ENCODE measurements at regions not wholly inside any gene's neighbourhood (a gene's known extent, or its start where the extent isn't known, plus 50 kb on each side); places are given as distances from the start of the nearest gene placed in this dataset.

DNA sequence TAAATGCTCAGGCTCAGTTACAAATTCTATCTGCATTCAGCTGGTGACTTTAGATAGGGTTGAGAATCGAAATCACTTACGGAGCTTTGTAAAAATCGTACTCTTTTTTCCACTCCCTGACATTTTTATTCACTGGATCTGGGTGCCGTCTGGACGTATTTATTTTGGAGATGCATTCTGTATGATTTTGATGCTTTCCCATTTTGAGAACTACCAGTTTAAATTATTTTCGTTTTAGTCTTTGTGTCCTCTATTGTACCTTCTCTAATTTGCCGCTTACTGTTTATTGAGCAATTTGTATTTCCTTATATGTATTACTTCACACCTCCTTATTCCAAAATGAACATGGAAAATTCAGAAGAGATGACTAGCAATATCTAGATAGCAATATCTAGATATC, 96.2 kb downstream of the FASLG start:
- H3K4me3 ChIP-seq, result no peak overlapping the region
- TF ChIP-seq, protein P1, sequence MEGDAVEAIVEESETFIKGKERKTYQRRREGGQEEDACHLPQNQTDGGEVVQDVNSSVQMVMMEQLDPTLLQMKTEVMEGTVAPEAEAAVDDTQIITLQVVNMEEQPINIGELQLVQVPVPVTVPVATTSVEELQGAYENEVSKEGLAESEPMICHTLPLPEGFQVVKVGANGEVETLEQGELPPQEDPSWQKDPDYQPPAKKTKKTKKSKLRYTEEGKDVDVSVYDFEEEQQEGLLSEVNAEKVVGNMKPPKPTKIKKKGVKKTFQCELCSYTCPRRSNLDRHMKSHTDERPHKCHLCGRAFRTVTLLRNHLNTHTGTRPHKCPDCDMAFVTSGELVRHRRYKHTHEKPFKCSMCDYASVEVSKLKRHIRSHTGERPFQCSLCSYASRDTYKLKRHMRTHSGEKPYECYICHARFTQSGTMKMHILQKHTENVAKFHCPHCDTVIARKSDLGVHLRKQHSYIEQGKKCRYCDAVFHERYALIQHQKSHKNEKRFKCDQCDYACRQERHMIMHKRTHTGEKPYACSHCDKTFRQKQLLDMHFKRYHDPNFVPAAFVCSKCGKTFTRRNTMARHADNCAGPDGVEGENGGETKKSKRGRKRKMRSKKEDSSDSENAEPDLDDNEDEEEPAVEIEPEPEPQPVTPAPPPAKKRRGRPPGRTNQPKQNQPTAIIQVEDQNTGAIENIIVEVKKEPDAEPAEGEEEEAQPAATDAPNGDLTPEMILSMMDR (IDR thresholded peaks at IDR 0.05), result no peak
- H3K27ac ChIP-seq, result no peak overlapping the region
- ATAC-seq (no peak), DNase-seq (no peak)
- H3K36me3 ChIP-seq, result no peaks in the 10 kb centered on the region
- H3K27me3 ChIP-seq, result no peaks in the 10 kb centered on the region
- H3K4me1 ChIP-seq, result no peaks in the 10 kb centered on the region
- intact Hi-C loops (cut with DNase I), result no loop called here
- H3K9me3 ChIP-seq, result no peaks in the 10 kb centered on the region

DNA sequence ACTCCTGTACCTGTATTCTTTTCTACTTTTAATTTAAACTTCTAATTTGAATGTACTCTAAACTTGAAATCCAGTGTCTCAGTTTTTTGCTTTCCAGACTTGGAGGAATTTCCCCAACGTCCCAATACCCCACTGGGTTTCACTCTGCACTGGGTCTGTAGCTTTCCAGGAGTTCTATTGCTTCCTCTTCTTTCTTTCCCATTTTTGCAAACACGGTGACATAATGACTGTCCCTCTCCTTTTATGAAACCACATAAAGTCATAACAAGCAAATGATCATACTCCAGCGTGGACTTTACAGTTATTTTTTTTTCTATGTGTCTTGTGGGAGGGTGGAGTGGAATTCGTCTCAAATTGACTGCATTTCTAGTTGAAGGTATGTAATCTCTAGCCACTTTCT, 97.1 kb downstream of the FASLG start:
- no peaks in the 10 kb centered on the region for H3K27me3 ChIP-seq
- TF ChIP-seq, protein P1 (IDR thresholded peaks at IDR 0.05), result no peak
- H3K4me1 ChIP-seq, result no peaks in the 10 kb centered on the region
- H3K36me3 ChIP-seq, result no peaks in the 10 kb centered on the region
- H3K4me3 ChIP-seq, result no peak overlapping the region
- H3K9me3 ChIP-seq, result no peaks in the 10 kb centered on the region
- intact Hi-C loops (cut with DNase I), result no loop called here
- ATAC-seq (peak; percentile 29), DNase-seq (no peak)
- H3K27ac ChIP-seq, result no peak overlapping the region

DNA sequence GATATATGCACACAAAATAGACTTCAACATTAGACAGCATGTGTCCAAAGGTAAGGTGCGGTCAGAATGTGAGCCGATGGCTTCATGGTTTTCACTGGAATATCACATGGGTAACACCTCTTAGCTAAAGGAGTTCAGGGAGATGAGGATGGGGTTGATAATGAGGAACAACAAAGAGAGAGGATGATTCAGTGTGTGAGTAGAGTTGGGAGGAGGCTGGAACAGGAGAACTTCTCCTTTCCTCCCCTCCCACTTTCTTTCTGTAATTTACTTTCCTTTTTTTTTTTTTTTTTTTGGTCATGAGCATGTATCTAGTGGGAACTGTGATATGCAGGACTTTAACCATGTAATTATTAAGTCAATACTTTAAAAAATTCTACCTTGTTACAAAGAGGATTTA, 99.4 kb downstream of the FASLG start:
- peak; percentile 70 for ATAC-seq
- no peak for DNase-seq
- H3K27me3 ChIP-seq, result no peaks in the 10 kb centered on the region
- intact Hi-C loops (cut with DNase I), result no loop called here
- no peaks in the 10 kb centered on the region for H3K36me3 ChIP-seq
- H3K4me3 ChIP-seq, result no peak overlapping the region
- no peaks in the 10 kb centered on the region for H3K4me1 ChIP-seq
- H3K27ac ChIP-seq, result no peak overlapping the region
- H3K9me3 ChIP-seq, result no peaks in the 10 kb centered on the region
- TF ChIP-seq, protein P1 (IDR thresholded peaks at IDR 0.05), result no peak

DNA sequence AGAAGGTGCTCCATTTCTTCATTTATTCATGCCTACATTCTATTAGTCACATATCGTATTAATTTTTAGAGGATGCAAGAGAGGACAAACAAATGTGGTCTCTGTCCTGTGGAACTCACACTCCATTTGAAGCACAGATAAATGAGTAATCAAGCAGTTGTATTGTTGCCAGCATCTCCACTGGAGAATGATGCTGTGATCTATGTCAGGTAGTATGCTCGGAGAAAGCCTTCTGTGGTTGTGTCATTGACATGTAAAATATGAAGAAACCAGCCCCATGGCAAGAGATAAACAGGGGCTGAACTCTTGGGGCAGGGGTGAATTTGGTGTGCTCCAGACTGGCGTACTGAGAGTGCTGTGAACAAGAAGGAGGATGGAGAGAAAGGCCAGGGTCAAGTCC, 101.2 kb downstream of the FASLG start:
- Histone ChIP-seq H3K27me3 (no peaks in the 10 kb centered on the region), H3K27ac (no peak overlapping the region), H3K36me3 (no peaks in the 10 kb centered on the region), H3K4me3 (no peak overlapping the region), H3K4me1 (no peaks in the 10 kb centered on the region), H3K9me3 (no peaks in the 10 kb centered on the region)
- ATAC-seq (no peak), DNase-seq (no peak)
- TF ChIP-seq, protein P1 (IDR thresholded peaks at IDR 0.05), result no peak
- intact Hi-C loops (cut with DNase I), result no loop called here

DNA sequence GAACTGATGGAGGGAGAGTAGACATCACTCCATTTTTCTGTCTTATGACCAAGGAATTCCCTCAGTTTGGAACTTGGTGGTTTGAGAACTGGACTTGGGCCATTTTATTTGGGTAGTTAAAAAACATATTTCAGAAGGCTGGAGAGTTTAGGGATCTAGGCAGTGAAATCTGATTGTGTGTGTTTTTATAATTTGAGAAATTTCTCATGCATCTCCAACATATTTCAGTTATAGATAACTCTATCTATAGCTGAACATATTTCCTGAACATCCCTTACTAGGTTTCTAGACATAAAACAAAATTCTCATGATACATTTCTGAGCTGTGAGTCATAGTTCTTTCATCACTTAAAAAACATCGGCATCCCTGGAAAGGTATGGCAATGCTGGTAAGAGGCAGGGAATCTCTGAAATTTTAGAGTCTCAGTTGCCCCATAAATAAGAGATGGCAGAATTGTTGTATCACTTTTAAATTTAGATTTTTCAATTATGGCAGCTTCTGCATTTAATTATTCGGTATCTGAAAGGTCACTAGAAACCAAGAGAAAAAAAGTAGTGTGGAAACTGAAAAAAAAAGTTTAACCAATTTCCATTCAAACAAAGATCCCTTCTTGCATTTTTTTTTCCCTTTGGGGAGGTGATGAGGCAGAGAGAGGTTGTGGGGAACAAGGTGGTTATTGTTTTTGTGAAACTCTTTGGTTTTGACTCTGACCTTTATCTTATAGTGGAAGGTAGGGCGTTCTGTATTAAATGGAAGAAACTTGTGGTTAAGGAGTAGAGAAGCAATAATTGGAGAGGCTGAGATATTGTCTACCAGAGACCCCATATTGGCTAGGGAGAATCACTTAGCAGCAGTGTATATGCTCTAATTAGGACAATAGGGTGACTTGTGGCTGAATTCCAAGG, 102.9 kb downstream of the FASLG start:
- no peak for DNase-seq
- Histone ChIP-seq H3K9me3 (no peaks in the 10 kb centered on the region), H3K27ac (no peak overlapping the region), H3K27me3 (no peaks in the 10 kb centered on the region), H3K4me3 (no peak overlapping the region), H3K4me1 (no peaks in the 10 kb centered on the region), H3K36me3 (no peaks in the 10 kb centered on the region)
- TF ChIP-seq, protein P1 (IDR thresholded peaks at IDR 0.05), result no peak
- ATAC-seq, result no peak
- intact Hi-C loops (cut with DNase I), result no loop called here
